GM21360 (cell line): ENCODE measurements at regions not wholly inside any gene's neighbourhood (a gene's known extent, or its start where the extent isn't known, plus 50 kb on each side); places are given as distances from the start of the nearest gene placed in this dataset.
"Not testable (repeated sequence)": the region's sequence is repeated elsewhere in the genome, so short reads cannot be mapped to it uniquely, and the experiment has no call there.

Source experiments
- ATAC-seq: cut with Tn5 transposase; IDR thresholded peaks from one replicate; pipeline ENCODE4 v1.9.1; 2021; ENCODE audit warnings: mild to moderate bottlenecking, moderate library complexity; ENCODE audit not compliant: unreplicated experiment

DNA sequence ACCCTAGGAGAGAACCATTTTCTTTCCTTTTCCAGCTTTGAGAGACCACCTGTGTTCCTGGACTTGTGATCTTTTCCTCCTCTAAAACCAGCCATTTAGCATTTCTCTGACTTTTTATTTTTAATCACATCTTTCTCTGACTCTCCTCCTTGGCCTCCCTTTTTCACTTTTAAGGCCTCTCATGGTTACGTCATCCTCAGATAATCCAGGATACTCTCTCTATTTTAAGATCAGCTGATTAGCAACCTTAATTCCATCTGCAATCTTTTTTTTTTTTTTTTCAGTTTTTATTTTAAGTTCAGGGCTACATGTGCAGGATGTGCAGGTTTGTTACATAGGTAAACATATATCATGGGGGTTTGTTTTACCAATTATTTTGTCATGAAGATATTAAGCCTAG lies 54.0 kb downstream of the RFPL4B start:
- no peak for ATAC-seq

DNA sequence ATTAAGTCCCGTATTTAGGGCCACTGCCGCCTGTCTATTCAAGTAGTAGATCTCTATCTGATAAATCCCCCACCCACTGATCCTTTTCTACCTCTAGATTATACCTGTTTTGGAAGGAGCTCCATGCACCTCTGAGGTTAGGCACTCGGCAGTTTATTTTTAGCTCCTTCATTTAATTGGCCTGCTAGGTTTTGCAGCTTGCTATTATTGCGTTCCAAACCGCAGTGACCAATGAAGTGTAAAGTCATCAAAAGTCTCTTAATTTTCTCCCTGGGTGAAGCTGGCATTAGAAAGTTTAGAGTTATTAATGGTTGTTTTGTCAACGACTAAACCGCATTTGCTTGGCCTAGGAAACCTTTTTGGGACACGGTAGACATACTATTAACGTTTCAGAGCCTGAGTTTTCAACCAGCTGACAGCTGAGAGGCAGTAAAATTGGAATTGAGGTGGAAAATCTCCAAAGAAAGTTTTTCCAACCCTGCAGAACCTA lies 60.0 kb downstream of the RFPL4B start:
- ATAC-seq = no peak

DNA sequence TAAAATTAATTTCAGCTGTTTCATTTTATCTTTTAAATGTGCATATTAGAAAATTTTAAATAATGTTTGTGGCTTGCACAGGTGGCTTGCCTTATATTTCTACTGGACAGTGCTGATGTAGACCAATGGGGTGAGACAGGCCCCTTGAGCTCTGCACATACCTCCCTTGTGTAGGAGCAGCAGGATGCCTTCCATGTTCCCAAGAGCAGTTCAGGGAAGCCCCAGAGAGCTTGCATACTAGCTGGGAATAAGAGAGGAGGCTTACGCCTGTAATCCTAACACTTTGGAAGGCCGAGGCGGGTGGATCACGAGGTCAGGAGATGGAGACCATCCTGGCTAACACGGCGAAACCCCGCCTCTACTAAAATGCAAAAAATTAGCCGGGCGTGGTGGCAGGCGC lies 61.4 kb downstream of the RFPL4B start:
- ATAC-seq = no peak

DNA sequence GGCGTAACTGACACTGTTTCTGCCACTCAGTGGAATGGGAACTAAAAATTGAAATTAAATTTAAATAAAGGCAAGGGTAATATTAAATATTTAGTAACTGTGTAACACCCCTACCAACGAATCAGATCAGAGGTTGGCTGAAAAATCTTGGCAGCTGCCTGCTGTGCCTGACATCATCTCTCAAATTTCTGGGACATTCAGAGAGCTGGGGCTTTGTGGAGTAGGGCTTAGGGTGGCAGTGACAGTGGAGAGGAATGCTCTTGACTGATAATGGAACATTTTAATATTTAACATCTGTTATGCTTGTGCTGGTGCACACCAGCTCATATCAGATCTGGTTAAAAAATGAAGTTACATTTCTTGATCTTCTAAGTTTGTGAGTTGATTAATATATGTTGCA lies 62.2 kb downstream of the RFPL4B start:
- no peak for ATAC-seq

DNA sequence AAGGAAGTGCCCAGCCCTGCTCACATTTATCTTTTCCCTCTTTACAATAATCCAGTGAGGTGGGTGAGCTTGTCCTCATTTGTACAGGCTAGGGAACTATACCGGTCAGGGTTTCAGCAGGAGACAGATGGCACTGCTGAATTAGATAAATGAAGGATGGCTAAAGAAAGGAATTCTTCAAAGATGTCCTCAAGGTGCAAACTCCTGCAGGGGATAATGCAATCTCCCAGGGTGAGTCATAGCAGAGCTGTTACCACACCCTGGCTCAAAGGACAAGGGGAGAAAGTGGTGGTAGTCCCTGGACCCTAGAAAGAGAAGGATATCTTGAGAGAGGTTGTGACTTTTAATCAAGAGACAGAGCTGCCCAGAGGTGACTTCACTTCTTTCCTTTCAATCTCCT lies 66.7 kb downstream of the RFPL4B start:
- no peak for ATAC-seq

DNA sequence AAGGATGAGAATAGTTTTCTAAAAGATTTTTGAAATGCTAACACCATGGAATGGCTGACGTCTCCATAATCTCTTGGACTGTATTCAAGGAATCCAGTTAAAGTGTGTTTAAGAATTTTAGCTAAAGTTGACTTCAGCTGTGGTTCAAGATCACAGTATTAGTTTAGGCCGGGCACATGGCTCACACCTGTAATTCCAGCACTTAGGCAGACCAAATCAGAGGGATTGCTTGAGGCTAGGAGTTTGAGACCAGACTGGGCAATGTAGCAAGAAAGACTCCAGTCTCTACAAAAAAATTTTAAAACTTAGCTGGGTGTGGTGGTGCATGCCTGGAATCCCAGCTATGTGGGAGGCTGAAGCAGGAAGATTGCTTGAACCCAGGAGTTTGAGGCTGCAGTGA lies 68.2 kb downstream of the RFPL4B start:
- no peak for ATAC-seq

DNA sequence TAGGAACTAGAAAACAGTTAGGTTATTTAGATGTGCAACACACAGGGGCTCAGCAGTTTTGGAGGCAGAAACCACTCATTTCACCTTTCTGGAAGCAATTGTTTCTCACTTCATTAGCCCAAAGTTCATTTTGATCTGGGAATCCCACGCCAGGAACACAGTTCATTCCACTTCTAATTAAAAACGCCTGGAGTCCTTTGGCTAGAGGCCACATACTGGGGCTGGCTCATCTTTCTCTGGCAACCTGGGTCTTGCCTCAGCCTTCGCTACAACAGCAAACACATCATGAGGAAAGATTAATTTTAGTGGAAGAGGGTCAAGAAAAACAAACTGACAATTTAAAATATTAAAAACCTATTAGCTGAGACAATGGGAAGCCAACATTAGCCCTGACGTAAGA lies 69.7 kb downstream of the RFPL4B start:
- no peak for ATAC-seq

DNA sequence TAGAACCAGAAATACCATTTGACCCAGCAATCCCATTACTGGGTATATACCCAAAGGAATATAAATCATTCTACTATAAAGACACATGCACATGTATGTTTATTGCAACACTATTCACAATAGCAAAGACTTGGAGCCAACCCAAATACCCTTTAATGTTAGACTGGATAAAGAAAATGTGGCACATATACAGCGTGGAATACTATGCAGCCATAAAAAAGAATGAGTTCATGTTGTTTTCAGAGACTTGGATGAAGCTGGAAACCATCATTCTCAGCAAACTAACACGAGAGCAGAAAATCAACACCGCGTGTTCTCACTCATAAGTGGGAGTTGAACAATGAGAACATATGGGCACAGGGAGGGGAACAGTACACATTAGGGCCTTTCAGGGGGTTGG lies 79.9 kb downstream of the RFPL4B start:
- ATAC-seq = not testable (repeated sequence)

DNA sequence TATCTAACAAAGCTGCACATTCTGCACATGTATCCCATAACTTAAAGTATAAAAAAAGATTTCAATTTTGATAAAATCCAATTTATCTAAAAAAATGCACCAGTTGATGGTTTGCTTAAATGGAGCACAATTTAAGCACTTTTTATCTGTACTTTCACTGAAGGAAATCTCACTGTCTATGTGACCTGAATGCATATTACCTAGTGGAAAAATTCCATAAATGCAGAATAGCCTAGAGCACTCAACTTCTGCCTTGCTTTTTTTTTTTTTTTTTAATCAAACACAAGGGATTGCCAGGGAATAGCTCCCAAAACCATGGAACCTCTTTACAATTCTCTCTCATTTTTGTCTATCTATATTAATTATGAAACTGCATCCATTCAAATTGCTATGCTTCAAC lies 80.4 kb downstream of the RFPL4B start:
- no peak for ATAC-seq

DNA sequence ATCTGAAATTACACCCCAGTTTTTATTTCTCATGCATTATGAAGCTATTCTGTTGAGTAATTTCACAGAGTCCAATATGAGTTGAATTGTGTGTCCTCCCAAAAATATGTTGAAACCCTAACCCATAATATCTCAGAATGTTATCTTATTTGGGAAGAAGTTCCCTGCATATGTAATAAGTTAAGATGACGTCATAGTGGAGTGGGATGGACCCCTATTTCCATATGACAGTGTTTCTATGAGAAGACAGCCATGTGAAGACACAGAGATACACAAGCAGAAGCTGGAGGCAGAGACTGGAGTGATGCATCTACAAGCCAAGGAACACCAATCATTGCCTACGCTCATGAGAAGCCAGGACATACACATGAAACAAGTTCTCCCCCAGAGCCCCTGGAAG lies 81.3 kb downstream of the RFPL4B start:
- ATAC-seq = no peak

DNA sequence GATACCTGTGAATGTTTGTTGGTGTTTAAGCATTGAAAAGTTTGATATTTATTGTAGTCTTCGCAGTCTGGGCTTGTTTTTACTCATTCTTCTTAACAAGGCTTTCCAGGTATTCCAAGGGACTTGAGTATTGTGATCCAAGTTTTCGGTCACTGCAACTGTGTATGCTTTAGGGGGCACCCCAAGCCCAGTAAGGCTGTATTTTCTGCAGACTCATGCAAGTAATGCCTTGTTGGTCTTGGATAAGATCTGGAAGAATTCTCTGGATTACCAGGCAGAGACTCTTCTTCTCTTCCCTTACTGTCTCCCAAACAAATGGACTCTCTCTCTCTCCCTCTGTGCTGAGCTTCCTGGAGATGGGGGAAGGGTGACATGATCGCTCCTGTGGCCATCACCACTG lies 82.1 kb downstream of the RFPL4B start:
- ATAC-seq = no peak

DNA sequence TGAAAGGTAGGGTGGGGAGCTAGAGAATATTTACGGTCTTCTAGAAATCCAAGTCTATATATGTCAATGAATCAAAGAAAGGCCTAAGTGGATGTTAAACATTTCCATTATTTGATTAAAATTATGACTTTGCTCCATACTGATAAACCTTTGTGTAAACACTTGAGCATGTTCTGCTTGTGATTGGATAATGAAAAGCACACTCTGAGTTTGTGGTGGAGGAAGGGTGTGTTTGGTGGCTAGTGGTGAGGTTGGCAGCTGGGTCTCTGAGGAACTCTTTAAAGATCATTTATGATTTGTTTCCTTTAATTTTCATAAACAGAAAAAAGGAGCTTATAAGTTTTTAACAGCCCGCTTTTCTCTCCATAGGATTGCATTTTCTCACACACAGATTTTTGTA lies 84.7 kb downstream of the RFPL4B start:
- no peak for ATAC-seq

DNA sequence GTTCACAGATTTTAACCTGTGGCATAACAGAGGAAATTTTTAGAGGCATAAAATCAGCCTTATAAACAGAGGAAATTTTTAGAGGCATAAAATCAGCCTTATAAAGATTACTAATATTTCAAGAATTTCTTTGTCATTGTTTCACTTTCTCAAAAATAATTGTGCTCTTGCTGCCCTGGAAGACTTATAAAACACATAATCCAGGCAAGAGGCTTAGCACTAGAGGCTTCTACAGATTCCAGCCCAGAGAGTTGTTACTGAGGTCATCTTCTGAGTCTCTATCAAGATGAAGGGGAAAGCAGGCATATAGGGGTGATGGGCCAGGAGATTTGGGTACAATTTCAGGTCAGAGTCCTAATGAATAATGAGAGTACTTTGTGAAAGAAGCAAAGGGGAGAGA lies 85.7 kb downstream of the RFPL4B start:
- ATAC-seq = no peak

DNA sequence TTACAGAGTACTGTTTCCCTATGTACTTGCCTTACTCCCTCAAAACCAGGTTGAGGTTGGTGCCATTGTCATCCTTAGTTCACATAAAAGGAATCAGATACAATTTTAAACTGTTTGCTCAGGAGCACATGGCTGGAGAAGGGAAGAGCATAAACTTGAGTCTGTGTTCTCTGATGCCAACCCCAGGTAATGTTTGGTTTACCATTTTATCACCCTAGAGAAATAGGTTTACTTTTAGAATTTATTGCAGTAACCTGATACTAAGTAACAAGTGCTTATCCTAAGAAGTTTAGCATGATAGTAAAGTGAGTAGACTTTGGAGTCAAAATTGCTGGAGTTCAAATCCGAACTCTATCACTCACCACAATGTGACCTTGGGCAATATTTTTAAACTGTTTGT lies 86.3 kb downstream of the RFPL4B start:
- ATAC-seq = no peak

DNA sequence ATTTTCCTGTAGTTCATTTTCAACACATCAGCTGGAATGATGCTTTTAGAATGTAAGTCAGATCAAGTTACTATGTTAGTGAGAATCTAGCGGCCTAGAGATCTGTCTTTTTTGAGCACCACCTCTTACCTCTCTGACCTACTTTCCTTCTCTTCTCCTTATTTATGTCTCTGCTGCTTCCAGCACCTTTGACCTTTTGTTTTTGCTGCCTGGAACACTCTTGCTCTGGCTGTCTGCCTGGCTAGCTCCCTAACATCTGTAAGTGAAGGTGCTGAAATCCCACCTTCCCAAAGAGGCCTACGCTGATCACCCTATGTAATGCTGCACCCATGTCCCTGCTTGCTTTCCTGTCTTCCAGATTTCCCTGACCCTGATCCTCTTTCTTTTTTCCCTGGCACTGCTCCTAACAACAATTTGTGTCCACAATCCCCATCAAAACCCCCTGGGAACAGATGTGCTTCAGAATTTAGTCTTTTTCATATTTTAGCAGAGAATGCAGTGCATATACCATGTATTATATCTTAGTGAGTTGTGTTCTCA lies 87.8 kb downstream of the RFPL4B start:
- no peak for ATAC-seq

DNA sequence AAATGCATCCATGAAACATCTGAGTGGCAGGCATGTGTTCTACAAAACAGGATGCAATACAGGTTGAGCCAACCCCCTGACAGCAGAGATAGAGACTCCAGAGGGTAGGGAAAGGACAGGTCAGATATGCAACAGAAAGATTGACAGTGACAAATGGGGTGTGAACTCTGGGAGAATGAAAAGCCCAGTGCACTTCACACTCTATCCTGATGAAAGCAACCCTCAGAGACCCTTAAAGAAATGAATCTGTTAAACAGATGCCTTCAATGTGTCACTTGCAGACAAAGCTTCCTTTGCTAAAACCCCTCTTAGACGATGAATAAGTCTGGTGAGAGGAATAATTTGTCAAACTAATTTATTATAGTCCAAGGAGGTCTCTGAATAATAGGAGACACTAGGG lies 89.9 kb downstream of the RFPL4B start:
- ATAC-seq = no peak

DNA sequence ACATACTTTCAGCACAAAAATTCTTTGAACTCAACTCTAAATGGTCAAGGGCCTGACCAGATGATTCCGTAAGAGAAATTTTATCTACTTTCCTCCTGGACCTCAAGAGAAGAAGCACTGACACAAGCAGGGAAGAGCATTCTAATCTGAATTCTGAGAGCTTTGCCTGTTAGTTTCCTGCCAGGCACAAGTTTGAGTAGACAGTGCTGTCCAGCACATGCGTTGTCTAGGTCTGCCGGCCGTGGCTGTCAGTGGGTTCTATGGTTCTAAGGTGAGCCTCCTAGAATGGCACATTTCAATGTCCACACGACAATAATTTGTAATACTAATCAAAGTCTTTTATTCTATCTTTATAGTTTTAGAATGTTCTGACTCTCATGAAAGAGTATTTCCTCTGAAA lies 91.9 kb downstream of the RFPL4B start:
- no peak for ATAC-seq

DNA sequence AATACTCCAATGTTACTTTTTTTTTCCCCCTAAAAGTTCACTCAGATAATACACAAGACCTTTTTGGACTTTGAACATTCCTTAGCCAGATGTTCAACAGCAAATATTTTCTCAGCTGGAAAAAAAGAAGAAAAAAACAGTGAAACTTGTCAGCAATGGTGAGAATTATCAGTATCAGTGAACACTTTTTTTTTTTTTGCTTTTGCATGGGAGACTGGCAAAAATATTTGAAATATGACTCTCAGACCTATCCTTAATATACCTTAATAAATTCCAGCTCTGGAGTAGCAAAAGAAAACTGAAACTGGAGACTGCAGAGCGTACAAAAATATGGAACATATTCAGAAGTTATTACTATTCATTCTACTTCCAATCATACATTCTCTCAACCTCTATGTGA lies 92.3 kb downstream of the RFPL4B start:
- ATAC-seq = no peak

DNA sequence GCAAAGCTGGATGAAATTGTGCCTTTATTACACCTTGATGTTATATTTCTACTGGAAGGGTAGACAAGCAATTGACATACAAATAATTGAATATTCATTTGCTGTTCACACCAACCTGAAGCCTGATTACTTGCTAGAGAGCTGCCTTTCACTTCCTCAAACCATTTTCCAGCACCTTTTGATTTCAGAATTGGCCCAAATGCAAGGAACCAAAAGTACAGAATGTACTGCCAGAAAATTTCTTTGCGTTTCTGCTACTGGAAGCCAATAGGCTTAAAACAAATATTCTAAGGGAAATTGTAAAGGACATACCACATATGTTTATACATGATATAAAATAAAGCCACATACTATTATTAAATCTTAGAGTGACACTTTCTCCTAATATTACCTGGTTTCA lies 94.5 kb downstream of the RFPL4B start:
- ATAC-seq = no peak

DNA sequence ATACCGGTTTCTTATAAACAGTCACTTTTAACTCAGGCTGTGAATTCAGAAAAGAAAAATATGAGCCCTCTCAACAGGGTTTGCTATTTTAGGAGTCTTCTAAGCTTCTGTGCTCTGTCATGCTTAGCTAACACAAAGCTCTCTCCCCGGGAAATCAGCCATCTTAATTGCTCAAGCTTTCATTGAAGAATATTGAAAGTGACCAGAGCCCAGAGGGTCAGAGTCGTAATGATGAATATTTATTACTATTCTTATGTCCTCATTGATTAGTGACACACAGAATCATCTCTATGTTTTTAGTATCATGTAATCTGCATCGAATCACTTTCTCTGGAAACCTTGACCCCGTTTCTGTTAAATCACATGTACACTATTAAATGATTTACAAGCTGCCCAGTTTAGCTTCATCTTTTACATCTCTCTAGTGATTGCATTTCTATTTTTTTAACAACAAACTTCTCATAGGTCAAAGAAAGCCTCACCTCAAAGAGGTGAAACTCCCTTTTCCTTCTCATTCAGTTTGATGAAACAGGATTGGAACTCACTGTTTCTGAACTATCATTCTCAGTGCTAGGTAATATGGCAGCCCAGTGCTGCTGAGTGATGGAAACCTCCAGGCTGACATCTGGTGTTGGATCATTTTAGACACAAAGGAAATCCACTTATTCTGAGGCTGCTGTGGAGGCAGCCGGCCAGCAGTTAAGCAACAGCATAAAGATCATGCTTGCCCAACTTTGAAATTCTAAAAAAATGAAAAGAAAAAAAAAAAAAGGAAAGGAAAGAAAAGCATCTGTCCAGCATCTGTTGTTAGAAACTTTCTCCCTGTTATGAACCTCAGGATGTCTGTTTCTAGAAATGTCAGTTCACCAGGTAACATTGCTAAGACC lies 96.3 kb downstream of the RFPL4B start:
- ATAC-seq = no peak

DNA sequence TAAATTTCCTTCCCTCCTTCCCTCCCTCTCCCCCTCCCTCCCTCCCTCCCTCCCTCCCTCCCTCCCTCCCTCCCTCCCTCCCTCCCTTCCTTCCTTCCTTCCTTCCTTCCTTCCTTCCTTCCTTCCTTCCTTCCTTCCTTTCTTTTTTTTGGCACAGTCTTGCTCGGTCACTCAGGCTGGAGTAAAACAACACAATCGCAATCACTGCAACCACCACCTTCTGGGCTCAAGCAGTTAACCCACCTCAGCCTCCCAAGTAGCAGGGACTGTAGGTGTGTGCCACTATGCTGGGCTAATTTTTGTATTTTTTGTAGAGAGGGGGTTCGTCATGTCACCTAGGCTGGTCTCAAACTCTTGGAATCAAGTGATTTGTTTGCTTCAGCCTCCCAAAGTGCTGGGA lies 101.7 kb downstream of the RFPL4B start:
- not testable (repeated sequence) for ATAC-seq

DNA sequence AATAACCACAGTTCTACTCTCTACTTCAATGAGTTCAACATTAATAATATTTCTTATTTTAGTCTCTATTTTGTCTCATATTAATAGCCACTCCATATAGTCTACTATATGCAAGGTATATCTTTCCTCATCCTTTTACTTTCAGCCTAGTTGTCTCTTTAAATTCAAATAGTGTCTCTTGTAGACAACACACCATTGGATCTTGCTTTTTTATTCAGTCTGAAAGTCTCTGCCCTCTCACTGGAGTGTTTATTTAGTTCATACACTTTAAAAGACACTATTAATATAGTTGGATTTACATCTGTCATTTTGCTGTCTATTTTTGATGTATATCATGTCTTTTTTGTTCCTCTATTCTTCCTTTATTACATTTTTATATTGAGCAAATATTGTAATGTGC lies 103.5 kb downstream of the RFPL4B start:
- no peak for ATAC-seq

DNA sequence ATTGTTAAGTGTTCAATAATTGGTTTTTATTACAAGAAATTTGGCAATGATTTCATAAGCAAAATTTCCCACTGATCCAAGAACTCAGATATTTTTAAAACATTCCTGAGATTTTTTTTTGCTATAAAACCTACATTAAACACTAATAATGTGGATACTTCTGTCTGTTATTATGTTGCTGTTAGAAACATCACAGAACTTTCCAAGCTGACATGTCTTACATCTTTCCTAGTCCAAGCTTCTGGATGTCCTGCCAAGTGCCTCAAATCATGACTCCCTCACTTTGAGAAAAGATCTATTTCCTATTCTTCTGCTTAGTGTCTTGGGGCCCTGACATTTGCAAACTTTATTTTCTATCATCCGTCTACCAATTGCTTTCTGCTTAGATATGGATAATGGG lies 110.8 kb downstream of the RFPL4B start:
- ATAC-seq = no peak
